GM12872 (cell line): ENCODE measurements at regions not wholly inside any gene's neighbourhood (a gene's known extent, or its start where the extent isn't known, plus 50 kb on each side); places are given as distances from the start of the nearest gene placed in this dataset.

Source experiments
- CTCF ChIP-seq: IDR thresholded peaks from 3 replicates; pipeline ENCODE4 v1.5.1; 2011; ENCODE audit warnings: low read depth, mild to moderate bottlenecking, low read length, moderate library complexity; ENCODE audit not compliant: insufficient read depth

DNA sequence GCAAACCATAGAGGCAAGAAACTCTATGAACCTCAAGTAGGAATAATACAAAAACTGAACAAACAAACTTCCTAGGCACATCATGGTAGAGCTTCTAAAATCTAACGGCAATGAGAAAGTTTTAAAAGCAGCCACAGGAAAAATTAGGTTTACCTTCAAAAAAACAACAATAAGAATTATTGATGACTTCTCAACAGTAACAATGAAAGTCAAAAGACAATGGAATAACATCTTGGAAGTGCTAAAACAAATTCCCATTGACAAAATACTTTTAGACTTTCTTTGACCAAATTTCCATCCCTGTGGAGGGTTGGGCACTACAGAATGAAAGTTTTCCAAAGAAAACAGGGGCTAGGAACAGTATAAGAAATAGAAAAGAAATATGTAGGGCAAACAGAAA lies 222.9 kb upstream of the ERCC4 start:
- TF ChIP-seq CTCF: no peak

GRCh38 chr16:13697568-13697967 lies 222.4 kb upstream of the ERCC4 start:
- no peak for TF ChIP-seq CTCF

DNA sequence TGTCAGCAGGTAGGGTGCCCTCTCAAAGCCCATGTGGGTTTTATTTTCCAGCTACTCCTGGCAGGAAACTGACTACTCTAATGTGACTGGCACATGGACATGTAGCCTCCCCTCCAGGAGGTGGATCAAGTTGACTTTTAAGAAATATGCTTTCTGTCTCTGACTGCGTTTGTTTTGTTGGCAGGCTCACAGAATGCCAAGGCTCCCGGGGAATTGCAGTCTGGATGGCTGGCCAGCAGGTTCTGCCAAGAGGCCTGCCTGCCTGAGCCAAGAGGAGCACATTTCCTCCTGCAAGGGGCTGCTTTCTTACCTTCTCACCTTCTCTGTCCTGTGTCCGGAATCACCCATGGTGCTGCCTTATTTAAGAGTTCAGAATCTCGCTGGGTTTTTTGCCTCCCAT lies 217.3 kb upstream of the ERCC4 start:
- TF ChIP-seq CTCF: no peak

DNA sequence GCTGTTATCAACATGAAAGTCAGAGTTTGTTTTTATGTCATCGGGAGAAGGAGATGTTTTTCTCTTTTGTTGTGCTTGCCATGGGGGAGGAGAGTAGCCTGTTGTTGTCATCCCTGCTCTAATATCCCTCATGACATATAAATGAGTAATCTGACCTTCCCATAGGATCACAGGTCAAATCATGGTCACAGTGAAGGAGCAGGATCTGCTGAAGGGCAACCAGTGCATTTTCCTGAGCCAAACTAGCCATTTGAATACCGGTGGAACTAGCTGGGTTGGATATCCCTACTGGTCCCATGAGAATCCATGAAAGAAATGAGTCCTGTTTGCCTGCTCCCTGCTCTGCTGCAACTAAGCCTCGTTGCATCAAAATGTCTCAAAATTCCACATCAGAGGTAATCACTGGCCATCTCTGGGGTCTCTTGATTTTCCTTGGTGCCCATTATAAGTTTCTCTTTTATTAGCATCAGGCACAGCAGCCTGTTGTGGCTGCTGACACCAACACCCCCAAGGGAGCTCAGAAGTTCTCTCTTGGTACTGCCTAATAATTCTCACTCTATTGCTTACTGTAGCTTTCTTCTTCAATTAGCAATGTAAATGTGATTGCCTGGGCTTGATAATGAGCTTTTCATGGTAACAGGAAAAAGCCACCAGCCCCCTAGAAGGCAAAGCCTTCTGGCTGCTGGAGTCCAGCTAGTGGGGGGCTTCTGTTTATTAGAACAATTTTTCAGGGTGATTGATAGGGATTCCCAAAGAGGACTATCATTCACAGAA lies 211.4 kb upstream of the ERCC4 start:
- no peak for TF ChIP-seq CTCF

DNA sequence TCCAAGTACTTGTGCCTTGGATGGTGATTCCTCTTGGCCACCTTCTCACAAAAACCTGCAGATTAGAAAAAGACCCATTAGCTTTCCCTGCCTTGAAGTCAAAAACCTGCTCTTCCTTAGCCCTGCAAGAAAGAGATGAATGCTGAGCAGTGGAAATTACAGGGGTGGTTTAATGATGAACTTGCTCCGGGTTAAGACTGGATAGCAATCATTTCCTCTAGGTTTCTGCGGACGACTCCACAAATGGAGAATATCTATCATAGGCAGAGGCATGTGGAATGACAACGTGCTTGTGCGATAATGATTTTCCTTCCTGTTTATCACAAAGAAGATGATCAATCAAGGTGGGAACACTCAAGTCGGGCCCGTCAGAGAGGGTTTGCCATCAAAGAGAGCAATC lies 201.2 kb upstream of the ERCC4 start:
- no peak for TF ChIP-seq CTCF

DNA sequence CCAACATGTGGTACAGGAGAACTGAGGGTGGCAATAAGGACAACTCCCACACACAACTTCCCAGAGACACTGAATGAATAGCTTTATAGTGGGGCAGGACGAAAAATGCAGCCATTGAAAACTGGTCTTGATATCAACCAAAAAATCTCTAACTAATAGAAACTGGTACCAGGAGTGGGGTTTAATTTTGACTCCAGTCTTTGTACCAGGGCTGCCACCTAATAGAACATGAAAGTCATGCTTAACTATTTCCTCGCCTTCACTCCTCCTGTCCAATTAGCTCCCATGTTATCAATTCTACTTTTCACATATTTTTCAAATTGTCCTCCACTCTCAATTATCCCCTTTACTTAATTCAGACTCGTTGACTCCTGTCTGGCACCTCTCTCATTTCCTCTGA lies 192.0 kb upstream of the ERCC4 start:
- TF ChIP-seq CTCF: no peak

GRCh38 chr16:13733561-13733960 lies 186.4 kb upstream of the ERCC4 start:
- TF ChIP-seq CTCF: no peak
